HepG2 (cell line): ENCODE measurements at regions not wholly inside any gene's neighbourhood (a gene's known extent, or its start where the extent isn't known, plus 50 kb on each side); places are given as distances from the start of the nearest gene placed in this dataset.

Experiments
- ATAC-seq: fragments of 200-7000 bp; cut with Tn5 transposase; 3 replicates; pipeline ENCODE4 v1.9.1; 2020; ENCODE audit warnings: mild to moderate bottlenecking, moderate library complexity
- BruUV-seq: library from RNA; stranded (reverse); fragments of 400-500 nt; replicated peaks from 2 replicates; lab custom pipeline; 2021; lab: Mats Ljungman, UMichigan
- CTCF ChIA-PET: fragments of 300-600 bp; formaldehyde crosslinking; extraction: SDS; loops from one replicate; lab custom pipeline; 2021; ENCODE audit warnings: low total read pairs, inconsistent platforms, low intra/inter-chr PET ratio; lab: Yijun Ruan, JAX
- POLR2A ChIA-PET: fragments of 350-600 bp; sonication (Branson Sonifier 250); formaldehyde crosslinking; loops from one replicate; lab custom pipeline; 2020; ENCODE audit warnings: antibody characterized with exemption, inconsistent platforms; lab: Yijun Ruan, JAX
- DNase-seq: peaks from one replicate; pipeline ENCODE4 v3.0.0-alpha.2; 2015; ENCODE audit warnings: low spot score
- FAIRE-seq: peaks from 3 replicates; lab custom pipeline; 2011; peaks lifted over from hg19 to GRCh38; lab: Jason Lieb, UNC
- H2AFZ ChIP-seq: one replicate; pipeline ENCODE4 v1.6.1; 2011; ENCODE audit warnings: low read length, inconsistent platforms
- H3K27ac ChIP-seq: fragments of 300-600 bp; 3 replicates; pipeline ENCODE4 v1.8.0; 2011; ENCODE audit warnings: mixed run types, mild to moderate bottlenecking, mixed read lengths, low read length, inconsistent platforms; ENCODE audit not compliant: insufficient read depth; ENCODE audit errors: extremely low read length
- H3K27me3 ChIP-seq, 2 experiments: fragments of 200-600 bp in 1 of 2; 2 replicates in 1 of 2; 3 replicates in 1 of 2; pipeline versions ENCODE4 v1.6.0 to v1.8.0; 2011; ENCODE audit warnings: low read length in 2 of 2, mild to moderate bottlenecking in 2 of 2, moderate library complexity in 2 of 2, inconsistent platforms in 1 of 2; ENCODE audit not compliant: insufficient read depth in 2 of 2, control insufficient read depth in 1 of 2
- H3K36me3 ChIP-seq, 2 experiments: fragments of 200-600 bp in 1 of 2; replicated peaks in 1 of 2; 2 replicates in 1 of 2; 3 replicates in 1 of 2; pipeline versions ENCODE4 v1.5.1 to v1.8.0; 2011; ENCODE audit warnings: low read length in 2 of 2, inconsistent platforms in 1 of 2; ENCODE audit not compliant: insufficient read depth in 2 of 2, control insufficient read depth in 1 of 2
- H3K4me1 ChIP-seq: 2 replicates; pipeline ENCODE4 v1.5.1; 2012; ENCODE audit warnings: low read length, inconsistent platforms; ENCODE audit not compliant: insufficient read depth
- H3K4me2 ChIP-seq: 2 replicates; pipeline ENCODE4 v1.6.0; 2011; ENCODE audit warnings: low read depth, low read length, inconsistent platforms
- H3K4me3 ChIP-seq, 3 experiments: fragments of 200-600 bp in 1 of 3; sonication (generic), shearing (Covaris generic) in 1 of 3; replicated peaks in 1 of 3; 2 replicates each; pipeline ENCODE4 v1.5.1; 2011 to 2016; ENCODE audit warnings: low read length in 3 of 3, inconsistent platforms in 2 of 3, low read depth in 2 of 3, mild to moderate bottlenecking in 2 of 3, control low read depth in 1 of 3, mixed read lengths in 1 of 3; ENCODE audit not compliant: insufficient read depth in 1 of 3
- H3K79me2 ChIP-seq: one replicate; pipeline ENCODE4 v1.6.1; 2011; ENCODE audit warnings: low read length, inconsistent platforms; ENCODE audit not compliant: insufficient read depth
- H3K9ac ChIP-seq: 2 replicates; pipeline ENCODE4 v1.6.0; 2011; ENCODE audit warnings: mild to moderate bottlenecking, low read depth, low read length, inconsistent platforms; ENCODE audit not compliant: insufficient read depth
- H3K9me3 ChIP-seq: 2 replicates; pipeline ENCODE4 v1.5.1; 2012; ENCODE audit warnings: mild to moderate bottlenecking, low read length
- H4K20me1 ChIP-seq: 2 replicates; pipeline ENCODE4 v1.6.0; 2011; ENCODE audit warnings: inconsistent platforms, mild to moderate bottlenecking, low read length, moderate library complexity; ENCODE audit not compliant: insufficient read depth
- ADNP ChIP-seq: sonication (generic); formaldehyde crosslinking; IDR thresholded peaks from 2 replicates; pipeline ENCODE4 v1.4.0; 2020; ENCODE audit warnings: missing genetic modification reagents
- FOXP4 ChIP-seq: sonication (generic); formaldehyde crosslinking; IDR thresholded peaks from 2 replicates; pipeline ENCODE4 v1.4.0; 2020; ENCODE audit warnings: missing genetic modification reagents
- GABPB1 ChIP-seq: IDR thresholded peaks from 2 replicates; pipeline ENCODE4 v1.6.1; 2016; ENCODE audit warnings: mild to moderate bottlenecking, missing genetic modification reagents, moderate library complexity, missing compliant biosample characterization
- KAT8 ChIP-seq: IDR thresholded peaks from 2 replicates; pipeline ENCODE4 v1.6.1; 2016; ENCODE audit warnings: missing genetic modification reagents, missing compliant biosample characterization
- SMARCC2 ChIP-seq: fragments of 450-650 bp; IDR thresholded peaks from 2 replicates; pipeline ENCODE4 v1.6.1; 2017; ENCODE audit warnings: antibody characterized with exemption, mild to moderate bottlenecking
- ZFX ChIP-seq: sonication (generic); formaldehyde crosslinking; IDR thresholded peaks from 2 replicates; pipeline ENCODE4 v1.4.0; 2020; ENCODE audit warnings: mild to moderate bottlenecking, low read depth, missing genetic modification reagents, moderate library complexity
- ZNF3 ChIP-seq: IDR thresholded peaks from 2 replicates; pipeline ENCODE4 v1.7.0; 2017; ENCODE audit warnings: inconsistent platforms
- ZNF337 ChIP-seq: sonication (generic); formaldehyde crosslinking; IDR thresholded peaks from 2 replicates; pipeline ENCODE4 v1.5.1; 2020; ENCODE audit warnings: missing genetic modification reagents, low read depth, mild to moderate bottlenecking, borderline replicate concordance
- ZNF570 ChIP-seq: sonication (generic); formaldehyde crosslinking; IDR thresholded peaks from 2 replicates; pipeline ENCODE4 v1.4.0; 2020; ENCODE audit warnings: mild to moderate bottlenecking, missing genetic modification reagents, borderline replicate concordance
- ZNF691 ChIP-seq: sonication (generic); formaldehyde crosslinking; IDR thresholded peaks from 2 replicates; pipeline ENCODE4 v1.4.0; 2020; ENCODE audit warnings: missing genetic modification reagents, low read depth, mild to moderate bottlenecking, borderline replicate concordance
- ZNF781 ChIP-seq: sonication (generic); formaldehyde crosslinking; IDR thresholded peaks from 2 replicates; pipeline ENCODE4 v1.5.1; 2020; ENCODE audit warnings: borderline replicate concordance, mild to moderate bottlenecking, missing genetic modification reagents; ENCODE audit errors: not compliant biosample characterization
- WGBS: methylation state at CpG from one replicate; pipeline ENCODE4 v1.1.6; 2017; ENCODE audit warnings: low lambda C conversion rate; 5-methylcytosine and 5-hydroxymethylcytosine counted together
- in situ Hi-C: cut with HindIII; loops from 2 replicates; pipeline ENCODE4 v1.10.0; 2017; ENCODE audit warnings: low pct_unique_long_range_greater_than_20kb; ENCODE audit not compliant: extremely low pct_ligation_motif_present
- intact Hi-C: fragments of 100-400 bp; cut with micrococcal nuclease; formaldehyde crosslinking; loops from one replicate; pipeline ENCODE4 v1.10.0; 2022; ENCODE audit not compliant: unreplicated experiment

- BruUV-seq: no TSS peak
- DNase-seq (no peak), FAIRE-seq (no peak), ATAC-seq (no peak)
- no peaks in the 10 kb centered on the region; a peak in 2 of 5 replicates for H3K27me3 ChIP-seq
- no peak overlapping the region for H3K4me3 ChIP-seq
- H3K9ac ChIP-seq: no peak overlapping the region
- H2AFZ ChIP-seq: no peak overlapping the region
- no peaks in the 10 kb centered on the region for H3K36me3 ChIP-seq
- CTCF ChIA-PET: interaction anchor here (1.1 to 1.4 kb wide), 2 partner anchors 408 to 466 kb away, joined by 3 to 4 read pairs; no protein-coding TSS in a partner anchor
- no peak for TF ChIP-seq FOXP4 (CRISPR knock-in tag)
- TF ChIP-seq GABPB1 (CRISPR knock-in tag): no peak
- no peak for TF ChIP-seq ZNF337 (CRISPR knock-in tag)
- no peak for TF ChIP-seq ZNF3 (CRISPR knock-in tag)
- TF ChIP-seq ADNP: no peak
- TF ChIP-seq ZNF781: no peak
- no peak for TF ChIP-seq ZNF570
- no peak for TF ChIP-seq KAT8
- no peak for TF ChIP-seq ZNF691 (CRISPR knock-in tag)
- TF ChIP-seq ZFX (CRISPR knock-in tag): no peak
- TF ChIP-seq SMARCC2: no peak
- no peak overlapping the region for H3K4me2 ChIP-seq
- in situ Hi-C loops: loop anchor here (10.0 kb wide), 1 partner anchor 407 kb away; no protein-coding TSS in a partner anchor
- no peaks in the 10 kb centered on the region for H3K9me3 ChIP-seq
- no peaks in the 10 kb centered on the region for H3K79me2 ChIP-seq
- POLR2A ChIA-PET: no interaction called here
- no peaks in the 10 kb centered on the region for H3K4me1 ChIP-seq
- H4K20me1 ChIP-seq: no peaks in the 10 kb centered on the region
- 78% methylated on average over 9 of the region's 9 CpGs for WGBS
- intact Hi-C loops: no loop called here
- H3K27ac ChIP-seq: no peak overlapping the region
These were observed 282.4 kb downstream of the NSG2 start for GRCh38 chr5:174327896-174328295.
